ENCODE measurements at regions not wholly inside any gene's neighbourhood (a gene's known extent, or its start where the extent isn't known, plus 50 kb on each side); places are given as distances from the start of the nearest gene placed in this dataset.
A peak's percentile ranks its signal among the peaks of the same experiment; 100 is the strongest.

DNA sequence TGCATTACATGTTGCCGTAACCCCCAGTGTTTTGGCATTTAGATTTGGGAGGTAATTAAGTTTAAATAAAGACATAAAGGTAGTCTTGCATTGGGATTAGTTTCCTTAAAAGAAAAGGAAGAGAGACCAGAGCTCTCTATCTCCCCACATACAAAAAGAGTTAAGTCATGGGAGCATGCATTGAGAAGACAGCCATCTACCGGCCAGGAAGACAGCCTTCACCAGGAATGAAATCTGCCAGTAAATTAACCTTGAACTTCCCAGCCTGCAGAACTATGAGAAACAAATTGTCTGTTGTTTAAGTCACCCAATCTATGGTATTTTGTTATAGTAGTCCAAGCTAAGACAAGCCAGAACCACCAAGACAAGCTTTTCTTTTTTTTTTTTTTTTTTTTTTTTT is 567.0 kb upstream of the CDH18 start:
- Histone ChIP-seq H3K36me3 (ENCODE audit: insufficient read depth, low read length, poor library complexity, severe bottlenecking) (no peaks in the 10 kb centered on the region), H3K27me3 (replicated peaks; ENCODE audit: insufficient read depth, low read depth, low read length, poor library complexity) (no peaks in the 10 kb centered on the region), H3K9me3 (ENCODE audit: low read depth, low read length, poor library complexity, severe bottlenecking) (no peaks in the 10 kb centered on the region), H3K4me3 (ENCODE audit: low read depth, low read length, poor library complexity, severe bottlenecking) (no peak overlapping the region), H3K4me1 (ENCODE audit: insufficient read depth, low read length, poor library complexity, severe bottlenecking) (no peaks in the 10 kb centered on the region), H3K27ac (ENCODE audit: low read depth, low read length, poor library complexity, severe bottlenecking) (no peak overlapping the region)
- 0 out of 2 replicates have a peak, but pooled peaks have one; percentile 23 for TF ChIP-seq CTCF (conservative IDR thresholded peaks at IDR 0.05; ENCODE audit: low read depth, low read length)
- no peak for TF ChIP-seq EZH2 (IDR thresholded peaks at IDR 0.05; ENCODE audit: borderline replicate concordance, low read depth, low read length, poor library complexity, severe bottlenecking)
- intact Hi-C loops (cut with micrococcal nuclease; ENCODE audit: unreplicated experiment), result no loop called here
- ChIA-PET CTCF (no interaction called here), POLR2A (ENCODE audit: low non-redundant PET) (no interaction called here)
- BruUV-seq (replicated peaks), result no TSS peak
- no peak for DNase-seq (ENCODE audit: low spot score)

- Histone ChIP-seq H3K27me3 (replicated peaks; ENCODE audit: insufficient read depth, low read depth, low read length, poor library complexity) (no peaks in the 10 kb centered on the region), H3K36me3 (ENCODE audit: insufficient read depth, low read length, poor library complexity, severe bottlenecking) (no peaks in the 10 kb centered on the region), H3K27ac (ENCODE audit: low read depth, low read length, poor library complexity, severe bottlenecking) (no peak overlapping the region), H3K4me3 (ENCODE audit: low read depth, low read length, poor library complexity, severe bottlenecking) (no peak overlapping the region), H3K9me3 (ENCODE audit: low read depth, low read length, poor library complexity, severe bottlenecking) (no peaks in the 10 kb centered on the region), H3K4me1 (ENCODE audit: insufficient read depth, low read length, poor library complexity, severe bottlenecking) (no peaks in the 10 kb centered on the region)
- no peak for TF ChIP-seq EZH2 (IDR thresholded peaks at IDR 0.05; ENCODE audit: borderline replicate concordance, low read depth, low read length, poor library complexity, severe bottlenecking)
- no peak for TF ChIP-seq CTCF (conservative IDR thresholded peaks at IDR 0.05; ENCODE audit: low read depth, low read length)
- ChIA-PET POLR2A (ENCODE audit: low non-redundant PET) (no interaction called here), CTCF (no interaction called here)
- BruUV-seq (replicated peaks), result no TSS peak
- DNase-seq (ENCODE audit: low spot score), result no peak
- intact Hi-C loops (cut with micrococcal nuclease; ENCODE audit: unreplicated experiment), result no loop called here
Measured at GRCh38 chr5:20554001-20554400, 566.0 kb upstream of the CDH18 start.

DNA sequence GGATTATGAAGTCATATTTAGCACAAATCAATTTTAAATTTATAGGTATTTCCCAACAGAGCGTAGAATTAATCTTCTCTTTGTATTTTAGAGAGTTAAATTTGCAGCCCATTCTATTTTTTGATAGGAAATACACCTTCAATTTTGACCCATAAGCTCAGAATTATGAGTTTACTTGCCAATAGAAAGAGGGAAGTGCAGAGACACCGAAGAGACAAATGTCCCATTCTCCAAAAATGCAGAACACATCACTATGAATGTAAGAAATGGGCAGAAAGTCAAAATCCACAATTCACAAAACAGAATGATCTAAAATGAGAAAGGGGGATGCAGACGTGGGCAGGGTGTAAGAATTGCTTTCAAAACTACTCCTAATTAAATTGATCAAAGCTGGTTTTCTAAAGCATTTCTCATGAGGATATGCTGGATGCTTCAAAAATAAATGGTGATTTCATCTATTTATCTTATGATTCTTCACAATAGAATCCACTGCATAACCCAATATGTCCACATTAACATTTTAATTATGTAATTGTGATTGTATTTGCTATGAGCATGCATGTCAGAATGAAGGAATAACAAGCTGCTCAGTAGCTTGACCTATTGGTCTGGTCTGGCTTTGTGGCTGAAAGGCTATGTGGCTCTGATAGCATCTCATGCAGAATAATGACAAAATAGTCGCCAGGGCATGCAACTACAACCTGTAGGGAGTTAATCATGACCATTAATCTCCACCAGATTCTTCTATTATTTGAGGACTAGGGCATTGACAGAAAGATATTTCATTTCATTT is 550.1 kb upstream of the CDH18 start:
- no peak for TF ChIP-seq CTCF (conservative IDR thresholded peaks at IDR 0.05; ENCODE audit: low read depth, low read length)
- Histone ChIP-seq H3K9me3 (ENCODE audit: low read depth, low read length, poor library complexity, severe bottlenecking) (no peaks in the 10 kb centered on the region), H3K27me3 (replicated peaks; ENCODE audit: insufficient read depth, low read depth, low read length, poor library complexity) (no peaks in the 10 kb centered on the region), H3K27ac (ENCODE audit: low read depth, low read length, poor library complexity, severe bottlenecking) (no peak overlapping the region), H3K36me3 (ENCODE audit: insufficient read depth, low read length, poor library complexity, severe bottlenecking) (no peaks in the 10 kb centered on the region), H3K4me3 (ENCODE audit: low read depth, low read length, poor library complexity, severe bottlenecking) (no peak overlapping the region), H3K4me1 (ENCODE audit: insufficient read depth, low read length, poor library complexity, severe bottlenecking) (no peaks in the 10 kb centered on the region)
- ChIA-PET CTCF (no interaction called here), POLR2A (ENCODE audit: low non-redundant PET) (no interaction called here)
- intact Hi-C loops (cut with micrococcal nuclease; ENCODE audit: unreplicated experiment), result no loop called here
- BruUV-seq (replicated peaks), result no TSS peak
- no peak for DNase-seq (ENCODE audit: low spot score)

All from A673 (cell line).